ENCODE measurements at regions not wholly inside any gene's neighbourhood (a gene's known extent, or its start where the extent isn't known, plus 50 kb on each side); places are given as distances from the start of the nearest gene placed in this dataset.

- Histone ChIP-seq H3K27ac (ENCODE audit: low read length, poor library complexity, severe bottlenecking) (peak overlapping the region; percentile 74), H3K4me3 (ENCODE audit: insufficient read depth in 1 of 2, low read depth in 1 of 2, low read length in 2 of 2) (no peak overlapping the region), H3K79me1 (replicated peaks; ENCODE audit: low read length, poor library complexity, severe bottlenecking) (no peaks in the 10 kb centered on the region), H3K4ac (ENCODE audit: low read depth in 1 of 2, low read length in 2 of 2) (no peak overlapping the region), H3K27me3 (ENCODE audit: control insufficient read depth in 1 of 2, insufficient read depth in 1 of 2, low read length in 2 of 2) (peaks cover 0 to 26% of the 10 kb centered on the region in 2 experiments), H4K91ac (ENCODE audit: low read length) (no peak overlapping the region), H3K9me3 (ENCODE audit: control insufficient read depth, low read length) (no peaks in the 10 kb centered on the region), H2BK120ac (ENCODE audit: low read depth, low read length) (no peak overlapping the region), H3K23ac (ENCODE audit: low read length in 2 of 2) (no peak overlapping the region), H3K18ac (ENCODE audit: low read depth in 1 of 2, low read length in 2 of 2) (no peak overlapping the region), H2AK5ac (ENCODE audit: low read length, severe bottlenecking) (no peak overlapping the region), H2BK12ac (ENCODE audit: low read length in 2 of 2) (no peak overlapping the region), H3K4me2 (ENCODE audit: low read length, poor library complexity, severe bottlenecking) (no peak overlapping the region), H2AFZ (ENCODE audit: low read depth, low read length) (no peak overlapping the region), H3K36me3 (ENCODE audit: control insufficient read depth in 1 of 2, insufficient read depth in 2 of 2, low read depth in 1 of 2, low read length in 2 of 2) (no peaks in the 10 kb centered on the region), H2BK15ac (ENCODE audit: low read depth, poor library complexity, severe bottlenecking) (no peak overlapping the region), H4K8ac (ENCODE audit: low read length) (no peak overlapping the region), H3K4me1 (ENCODE audit: control insufficient read depth, insufficient read depth, low read depth, low read length) (peaks cover 10% of the 10 kb centered on the region), H3K14ac (ENCODE audit: low read length in 2 of 2) (no peak overlapping the region), H3K9ac (ENCODE audit: low read length) (no peak overlapping the region), H2BK5ac (ENCODE audit: low read depth, low read length, poor library complexity, severe bottlenecking) (no peak overlapping the region)
- 92% methylated on average over 1 of the region's 3 CpGs for WGBS
- no peak for DNase-seq
These were observed 477.8 kb upstream of the CAMK1G start for GRCh38 chr1:209105701-209106100.

GRCh38 chr1:209106237-209106741 is 477.2 kb upstream of the CAMK1G start:
- Histone ChIP-seq H3K27ac (ENCODE audit: low read length, poor library complexity, severe bottlenecking) (peak overlapping the region; percentile 74), H4K91ac (ENCODE audit: low read length) (no peak overlapping the region), H3K14ac (ENCODE audit: low read length in 2 of 2) (no peak overlapping the region), H3K23ac (ENCODE audit: low read length in 2 of 2) (no peak overlapping the region), H3K4me1 (ENCODE audit: control insufficient read depth, insufficient read depth, low read depth, low read length) (peaks cover 10% of the 10 kb centered on the region), H3K9ac (ENCODE audit: low read length) (no peak overlapping the region), H2BK120ac (ENCODE audit: low read depth, low read length) (no peak overlapping the region), H2AFZ (ENCODE audit: low read depth, low read length) (no peak overlapping the region), H4K8ac (ENCODE audit: low read length) (no peak overlapping the region), H3K9me3 (ENCODE audit: control insufficient read depth, low read length) (no peaks in the 10 kb centered on the region), H2BK5ac (ENCODE audit: low read depth, low read length, poor library complexity, severe bottlenecking) (no peak overlapping the region), H3K18ac (ENCODE audit: low read depth in 1 of 2, low read length in 2 of 2) (no peak overlapping the region), H3K27me3 (ENCODE audit: control insufficient read depth in 1 of 2, insufficient read depth in 1 of 2, low read length in 2 of 2) (peaks cover 0 to 27% of the 10 kb centered on the region in 2 experiments), H2AK5ac (ENCODE audit: low read length, severe bottlenecking) (peak overlapping the region; percentile 55), H3K4me2 (ENCODE audit: low read length, poor library complexity, severe bottlenecking) (no peak overlapping the region), H2BK15ac (ENCODE audit: low read depth, poor library complexity, severe bottlenecking) (no peak overlapping the region), H2BK12ac (ENCODE audit: low read length in 2 of 2) (no peak overlapping the region), H3K79me1 (replicated peaks; ENCODE audit: low read length, poor library complexity, severe bottlenecking) (no peaks in the 10 kb centered on the region), H3K4ac (ENCODE audit: low read depth in 1 of 2, low read length in 2 of 2) (no peak overlapping the region), H3K4me3 (ENCODE audit: insufficient read depth in 1 of 2, low read depth in 1 of 2, low read length in 2 of 2) (no peak overlapping the region), H3K36me3 (ENCODE audit: control insufficient read depth in 1 of 2, insufficient read depth in 2 of 2, low read depth in 1 of 2, low read length in 2 of 2) (no peaks in the 10 kb centered on the region)
- DNase-seq = no peak
- 61% methylated on average over 8 of the region's 8 CpGs for WGBS

GRCh38 chr1:209106861-209107260 is 476.7 kb upstream of the CAMK1G start:
- no peak overlapping the region for H3K4ac ChIP-seq (ENCODE audit: low read depth in 1 of 2, low read length in 2 of 2)
- H3K9me3 ChIP-seq (ENCODE audit: control insufficient read depth, low read length) = no peaks in the 10 kb centered on the region
- H2BK12ac ChIP-seq (ENCODE audit: low read length in 2 of 2) = no peak overlapping the region
- no peak overlapping the region for H2BK15ac ChIP-seq (ENCODE audit: low read depth, poor library complexity, severe bottlenecking)
- H3K4me3 ChIP-seq (ENCODE audit: insufficient read depth in 1 of 2, low read depth in 1 of 2, low read length in 2 of 2) = no peak overlapping the region
- H3K18ac ChIP-seq (ENCODE audit: low read depth in 1 of 2, low read length in 2 of 2) = no peak overlapping the region
- peak overlapping the region; percentile 74 for H3K27ac ChIP-seq (ENCODE audit: low read length, poor library complexity, severe bottlenecking)
- H2AK5ac ChIP-seq (ENCODE audit: low read length, severe bottlenecking) = peak overlapping the region; percentile 13
- H3K79me1 ChIP-seq (replicated peaks; ENCODE audit: low read length, poor library complexity, severe bottlenecking) = no peaks in the 10 kb centered on the region
- no peak overlapping the region for H3K9ac ChIP-seq (ENCODE audit: low read length)
- 83% methylated on average over 4 of the region's 4 CpGs for WGBS
- H3K14ac ChIP-seq (ENCODE audit: low read length in 2 of 2) = no peak overlapping the region
- H3K4me1 ChIP-seq (ENCODE audit: control insufficient read depth, insufficient read depth, low read depth, low read length) = peaks cover 10% of the 10 kb centered on the region
- H2AFZ ChIP-seq (ENCODE audit: low read depth, low read length) = no peak overlapping the region
- H4K8ac ChIP-seq (ENCODE audit: low read length) = no peak overlapping the region
- no peak overlapping the region for H2BK120ac ChIP-seq (ENCODE audit: low read depth, low read length)
- H3K23ac ChIP-seq (ENCODE audit: low read length in 2 of 2) = no peak overlapping the region
- DNase-seq = no peak
- H3K4me2 ChIP-seq (ENCODE audit: low read length, poor library complexity, severe bottlenecking) = no peak overlapping the region
- H3K36me3 ChIP-seq (ENCODE audit: control insufficient read depth in 1 of 2, insufficient read depth in 2 of 2, low read depth in 1 of 2, low read length in 2 of 2) = no peaks in the 10 kb centered on the region
- H3K27me3 ChIP-seq (ENCODE audit: control insufficient read depth in 1 of 2, insufficient read depth in 1 of 2, low read length in 2 of 2) = peaks cover 0 to 32% of the 10 kb centered on the region in 2 experiments
- H2BK5ac ChIP-seq (ENCODE audit: low read depth, low read length, poor library complexity, severe bottlenecking) = no peak overlapping the region
- H4K91ac ChIP-seq (ENCODE audit: low read length) = no peak overlapping the region

- WGBS = 57% methylated on average over 3 of the region's 10 CpGs
- Histone ChIP-seq H2BK15ac (ENCODE audit: low read depth, poor library complexity, severe bottlenecking) (no peak overlapping the region), H3K36me3 (ENCODE audit: control insufficient read depth in 1 of 2, insufficient read depth in 2 of 2, low read depth in 1 of 2, low read length in 2 of 2) (no peaks in the 10 kb centered on the region), H2AK5ac (ENCODE audit: low read length, severe bottlenecking) (no peak overlapping the region), H2BK12ac (ENCODE audit: low read length in 2 of 2) (no peak overlapping the region), H3K4me1 (ENCODE audit: control insufficient read depth, insufficient read depth, low read depth, low read length) (peaks cover 10% of the 10 kb centered on the region), H3K18ac (ENCODE audit: low read depth in 1 of 2, low read length in 2 of 2) (no peak overlapping the region), H3K79me1 (replicated peaks; ENCODE audit: low read length, poor library complexity, severe bottlenecking) (no peaks in the 10 kb centered on the region), H3K14ac (ENCODE audit: low read length in 2 of 2) (no peak overlapping the region), H3K23ac (ENCODE audit: low read length in 2 of 2) (no peak overlapping the region), H3K4ac (ENCODE audit: low read depth in 1 of 2, low read length in 2 of 2) (no peak overlapping the region), H3K9ac (ENCODE audit: low read length) (no peak overlapping the region), H2BK5ac (ENCODE audit: low read depth, low read length, poor library complexity, severe bottlenecking) (no peak overlapping the region), H4K8ac (ENCODE audit: low read length) (no peak overlapping the region), H2AFZ (ENCODE audit: low read depth, low read length) (no peak overlapping the region), H3K27me3 (ENCODE audit: control insufficient read depth in 1 of 2, insufficient read depth in 1 of 2, low read length in 2 of 2) (peaks cover 0 to 32% of the 10 kb centered on the region in 2 experiments), H2BK120ac (ENCODE audit: low read depth, low read length) (no peak overlapping the region), H3K4me2 (ENCODE audit: low read length, poor library complexity, severe bottlenecking) (no peak overlapping the region), H3K27ac (ENCODE audit: low read length, poor library complexity, severe bottlenecking) (no peak overlapping the region), H4K91ac (ENCODE audit: low read length) (no peak overlapping the region), H3K9me3 (ENCODE audit: control insufficient read depth, low read length) (no peaks in the 10 kb centered on the region), H3K4me3 (ENCODE audit: insufficient read depth in 1 of 2, low read depth in 1 of 2, low read length in 2 of 2) (no peak overlapping the region)
- DNase-seq = no peak
These were observed 476.0 kb upstream of the CAMK1G start for GRCh38 chr1:209107535-209107934.

Data from mesenchymal stem cell (in vitro differentiated cells and primary cell).